Activated CD4-positive, alpha-beta T cell treated with anti-CD3 and anti-CD28 coated beads, Interleukin-2, Interleukin-4, amounts not matched to agents 100 ng/mL and 50 ng/mL, durations not matched to agents 16 hours and 8 hours (primary cell): ENCODE measurements at regions not wholly inside any gene's neighbourhood (a gene's known extent, or its start where the extent isn't known, plus 50 kb on each side); places are given as distances from the start of the nearest gene placed in this dataset.

Experiments
- DNase-seq: peaks from one replicate; pipeline ENCODE4 v3.0.0-alpha.2; 2020; ENCODE audit warnings: low spot score

DNA sequence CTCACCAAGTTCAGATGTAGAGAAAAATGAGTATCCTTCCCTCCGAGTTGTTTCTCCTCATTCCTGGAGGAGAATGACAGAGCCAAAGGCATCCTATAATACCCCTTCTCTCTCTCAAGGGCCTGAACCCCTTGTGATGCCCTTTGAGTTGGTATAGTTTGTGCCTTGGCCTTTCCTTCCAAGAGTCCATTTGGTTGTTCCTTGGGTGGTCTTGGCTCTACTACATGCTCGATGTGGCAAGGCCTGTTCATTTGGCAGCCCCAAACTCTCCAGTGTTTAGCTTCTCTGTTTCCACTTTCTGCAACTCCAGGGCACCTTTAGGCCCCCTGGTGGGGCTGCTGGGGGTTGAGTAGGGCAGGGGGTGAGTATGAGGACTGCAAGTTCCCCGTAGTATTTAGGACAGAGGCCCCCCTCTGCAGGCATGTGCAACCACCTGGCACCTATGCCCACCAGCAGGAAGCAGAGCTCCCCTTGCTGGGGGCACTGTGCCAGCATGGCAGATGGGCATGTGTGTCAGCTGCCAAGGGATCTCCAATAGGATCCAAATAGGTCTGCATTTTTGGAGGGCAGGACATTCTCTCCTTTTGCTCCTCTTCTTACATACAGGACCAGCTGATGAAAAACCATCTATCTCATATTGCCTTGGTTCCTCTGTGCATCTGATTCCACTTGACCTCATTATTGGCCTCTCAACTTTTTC is 217.2 kb upstream of the CADM1 start:
- DNase-seq, result no peak

GRCh38 chr11:115720602-115721245 is 216.5 kb upstream of the CADM1 start:
- no peak for DNase-seq

GRCh38 chr11:115718945-115719344 is 214.7 kb upstream of the CADM1 start:
- no peak for DNase-seq

- DNase-seq, result no peak
These were observed 213.9 kb upstream of the CADM1 start for GRCh38 chr11:115718106-115718505.

- no peak for DNase-seq
These were observed 212.7 kb upstream of the CADM1 start for GRCh38 chr11:115716601-115717529.

GRCh38 chr11:115716080-115716479 is 211.9 kb upstream of the CADM1 start:
- DNase-seq, result no peak

GRCh38 chr11:115715251-115715770 is 211.1 kb upstream of the CADM1 start:
- DNase-seq, result no peak

DNA sequence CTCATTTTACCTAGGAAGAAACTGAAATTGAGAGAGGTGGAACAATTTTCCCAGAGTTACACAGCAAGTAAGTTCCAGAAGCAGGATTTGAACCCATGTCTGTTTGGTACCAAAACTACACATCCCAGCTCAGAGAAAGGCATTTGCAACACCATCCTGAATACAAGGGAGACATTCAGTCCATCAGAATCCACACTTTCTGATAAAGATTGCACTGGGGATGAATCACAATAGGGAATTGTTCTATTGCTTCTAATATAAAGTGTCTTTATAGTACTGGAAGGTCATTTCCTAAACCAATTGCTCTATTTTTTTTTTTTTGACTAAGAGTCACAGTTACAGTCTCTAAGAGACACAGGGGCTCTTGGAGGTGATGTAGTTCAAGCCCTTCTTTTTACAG is 208.1 kb upstream of the CADM1 start:
- DNase-seq, result no peak

DNA sequence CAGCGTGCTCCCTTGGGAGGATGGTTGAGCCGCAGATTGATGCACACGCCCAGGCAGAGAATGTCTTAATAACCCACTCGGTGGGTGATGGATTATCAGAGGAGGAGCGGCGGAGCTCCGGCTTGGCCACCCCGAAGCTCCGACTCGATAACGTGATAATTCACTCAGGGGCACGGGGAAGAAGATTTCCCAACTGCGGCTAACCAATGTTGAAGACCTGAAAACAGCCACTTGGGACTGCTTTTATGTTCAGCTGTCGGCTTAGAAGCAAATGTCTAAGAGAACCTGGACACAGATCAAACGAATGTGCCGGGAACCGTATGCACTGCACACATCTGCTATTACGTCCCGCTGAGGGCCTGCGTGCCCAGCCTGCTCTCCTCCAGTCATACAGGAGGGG is 206.8 kb upstream of the CADM1 start:
- DNase-seq, result no peak

DNA sequence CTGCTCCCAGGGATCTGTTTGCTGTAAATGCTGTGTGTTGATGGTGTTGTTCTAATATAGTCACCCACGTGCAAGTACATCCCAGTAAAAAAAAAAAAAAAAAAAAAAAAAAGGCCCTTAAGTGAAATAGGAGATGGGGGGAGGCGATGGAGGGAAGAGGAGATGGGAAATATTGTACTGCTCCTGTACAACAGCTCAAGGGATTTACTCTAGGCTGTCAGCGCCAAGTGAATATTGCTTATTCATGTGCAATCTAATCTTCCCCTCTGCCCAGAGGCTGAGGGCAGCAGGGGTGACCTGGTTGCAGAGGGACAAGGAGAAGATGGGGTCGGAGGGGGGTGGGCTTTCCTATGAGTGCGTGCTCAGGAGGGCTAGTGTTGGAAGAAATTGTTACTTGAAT is 206.2 kb upstream of the CADM1 start:
- DNase-seq, result no peak

- DNase-seq, result no peak
These were observed 205.1 kb upstream of the CADM1 start for GRCh38 chr11:115709297-115709696.

- DNase-seq, result no peak
These were observed 203.1 kb upstream of the CADM1 start for GRCh38 chr11:115707180-115707905.

DNA sequence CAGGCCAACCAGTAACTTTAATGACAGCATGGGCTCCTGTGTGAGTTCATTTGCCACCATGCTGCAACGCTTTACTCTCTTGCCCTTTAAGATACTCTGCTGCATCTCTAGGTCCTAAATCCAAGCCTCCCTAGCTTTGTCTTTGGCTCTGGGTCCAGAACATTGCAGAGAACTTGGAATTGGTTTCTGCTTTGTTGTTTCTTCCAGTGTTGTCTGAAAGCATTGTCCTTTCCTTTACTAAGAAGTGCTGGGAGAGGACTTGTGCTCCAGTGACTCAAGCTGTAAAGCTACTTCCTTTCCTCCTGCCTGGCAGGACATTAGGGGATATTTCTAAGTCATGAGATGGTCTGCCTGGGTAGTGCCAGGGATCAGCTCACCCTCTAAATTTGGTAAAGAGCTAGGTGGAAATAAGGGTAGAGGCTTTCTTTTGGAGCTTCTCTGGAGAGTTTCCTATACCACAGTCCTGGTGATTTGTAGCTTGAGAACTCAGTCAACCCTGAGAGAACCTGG is 202.5 kb upstream of the CADM1 start:
- no peak for DNase-seq

DNA sequence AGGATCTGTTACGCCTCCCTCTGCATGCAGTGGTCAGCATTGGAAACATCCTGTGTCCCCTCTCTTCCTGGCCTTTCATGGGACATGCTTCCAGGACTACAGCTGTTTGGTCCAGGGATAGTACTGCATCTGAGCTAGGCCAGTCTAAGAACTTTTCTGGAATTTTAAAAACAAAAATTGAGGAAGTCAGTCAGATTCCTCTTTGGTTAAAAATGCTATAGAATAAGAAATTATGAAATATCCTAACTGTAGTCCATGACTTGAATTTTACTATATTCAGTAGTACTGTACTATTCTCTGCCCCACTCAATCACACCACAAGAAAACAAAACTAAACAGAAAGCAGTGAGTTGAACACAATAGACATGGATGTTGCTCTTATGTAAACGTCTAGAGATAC is 201.0 kb upstream of the CADM1 start:
- no peak for DNase-seq

DNA sequence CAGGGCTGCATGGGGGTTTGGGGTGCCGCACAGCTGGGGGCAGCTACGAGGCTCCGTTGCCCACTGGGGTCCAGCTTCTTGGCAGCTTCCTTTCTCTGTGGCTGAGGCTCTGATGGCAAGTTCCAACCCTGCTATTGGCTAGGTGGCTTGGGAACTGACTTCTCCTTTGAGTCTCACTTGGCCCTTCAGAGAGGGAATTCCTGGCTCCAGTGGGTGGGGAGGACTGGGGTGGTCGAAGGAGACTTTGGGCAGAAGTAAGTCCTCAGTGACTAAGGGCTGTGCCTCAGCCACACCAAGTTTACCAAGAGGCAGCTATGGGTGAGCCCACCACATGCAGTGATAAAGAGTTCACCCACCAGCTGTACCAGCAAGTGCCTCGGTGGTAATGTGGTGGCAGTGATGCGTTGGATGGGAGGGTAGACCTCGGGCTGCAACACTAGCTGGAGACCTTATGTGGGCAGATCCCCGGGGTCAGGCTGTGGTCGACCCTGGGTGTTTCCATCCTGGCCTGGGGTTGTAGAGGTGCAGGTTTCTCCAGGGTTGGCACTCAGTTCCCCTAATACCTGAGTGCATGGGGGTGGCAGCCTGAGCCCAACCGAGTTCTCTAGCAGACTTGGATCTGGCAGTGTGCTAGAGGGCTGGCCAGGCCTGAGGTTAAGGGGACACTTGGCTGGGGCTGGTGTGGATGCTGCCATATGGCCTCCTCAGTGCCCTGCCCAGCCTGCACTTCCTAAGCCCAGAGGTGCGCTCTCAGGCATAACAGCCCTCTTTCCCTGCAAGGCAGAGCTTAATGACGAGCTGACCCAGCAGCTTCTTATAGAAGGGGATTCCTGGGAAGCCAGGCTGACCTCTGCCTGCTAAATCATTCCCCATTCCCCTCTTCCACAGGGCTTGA is 197.0 kb upstream of the CADM1 start:
- no peak for DNase-seq

DNA sequence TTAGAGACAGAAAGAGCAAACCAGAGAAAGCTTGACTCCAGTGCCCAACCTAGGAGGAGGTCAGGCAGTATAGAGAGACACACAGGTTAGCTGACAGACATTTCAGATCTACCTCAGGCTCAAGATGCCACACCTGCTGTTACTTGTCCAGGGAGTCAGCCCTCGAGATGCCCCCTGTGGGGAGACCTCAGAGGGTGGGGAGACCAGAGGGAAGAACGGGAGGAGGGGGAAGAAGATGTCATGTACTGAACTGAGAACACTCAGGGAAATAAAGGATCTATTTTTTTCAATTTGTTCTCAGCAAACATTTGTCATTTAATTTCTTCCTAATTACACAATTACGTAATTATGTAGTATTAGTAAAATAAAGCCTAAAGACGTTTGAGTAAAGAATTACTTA is 196.3 kb upstream of the CADM1 start:
- DNase-seq, result no peak

DNA sequence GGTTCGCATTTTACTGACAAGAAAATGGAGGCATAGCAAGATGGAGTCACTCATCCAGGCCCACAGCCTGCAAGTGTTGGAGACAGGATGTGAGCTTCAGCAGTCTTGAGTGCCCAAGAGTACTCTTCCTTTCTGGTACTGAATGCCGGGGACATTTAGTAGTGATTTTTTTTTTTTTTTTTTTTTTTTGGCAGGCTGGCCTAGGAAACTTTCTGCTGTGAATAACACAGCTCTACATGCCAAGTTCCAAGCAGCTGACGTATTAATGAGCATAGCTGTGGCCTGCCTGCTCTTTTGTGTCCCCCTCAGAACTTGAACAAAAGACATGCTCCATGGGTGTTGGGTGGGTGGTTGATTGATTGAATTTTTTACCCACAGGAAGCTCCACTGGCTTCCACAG is 195.5 kb upstream of the CADM1 start:
- DNase-seq, result no peak

GRCh38 chr11:115699326-115699725 is 195.1 kb upstream of the CADM1 start:
- DNase-seq, result no peak

GRCh38 chr11:115698243-115698642 is 194.0 kb upstream of the CADM1 start:
- DNase-seq, result no peak

DNA sequence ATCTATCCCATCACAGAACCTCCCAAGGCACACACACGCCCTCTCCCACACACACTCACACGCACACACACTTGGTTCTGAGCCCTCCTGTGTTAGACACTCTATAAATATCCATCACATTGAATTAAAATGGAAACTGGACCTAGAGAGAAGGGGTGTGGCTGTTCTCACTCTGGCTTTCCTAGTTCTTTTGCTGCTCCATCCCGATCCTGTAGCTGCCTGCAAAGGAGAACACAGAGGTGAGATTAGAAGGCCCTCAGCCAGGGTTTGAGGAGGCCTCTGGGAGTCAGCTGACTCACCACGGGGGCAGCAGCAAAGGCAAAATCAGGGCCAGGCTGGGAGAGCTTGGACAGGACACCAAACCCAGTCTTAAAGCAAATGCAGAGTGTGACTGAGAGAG is 192.3 kb upstream of the CADM1 start:
- no peak for DNase-seq
